PC-3 (cell line): ENCODE measurements at regions not wholly inside any gene's neighbourhood (a gene's known extent, or its start where the extent isn't known, plus 50 kb on each side); places are given as distances from the start of the nearest gene placed in this dataset.

Source experiments
- ATAC-seq: fragments of 200-7000 bp; cut with Tn5 transposase; 2 replicates; pipeline ENCODE4 v1.9.1; 2020; ENCODE audit warnings: mild to moderate bottlenecking, moderate library complexity
- BruUV-seq: library from RNA; stranded (reverse); fragments of 400-500 nt; replicated peaks from 2 replicates; lab custom pipeline; 2021; lab: Mats Ljungman, UMichigan
- CTCF ChIA-PET: fragments of 300-600 bp; sonication (Branson Sonifier 250); formaldehyde crosslinking; loops from one replicate; lab custom pipeline; 2022; ENCODE audit warnings: antibody characterized with exemption; lab: Charles Lee
- POLR2A ChIA-PET: fragments of 300-600 bp; sonication (Branson Sonifier 250); formaldehyde crosslinking; loops from one replicate; lab custom pipeline; 2022; ENCODE audit warnings: antibody characterized with exemption; ENCODE audit not compliant: unreplicated experiment; lab: Charles Lee
- DNase-seq: peaks from one replicate; pipeline ENCODE4 v3.0.0-alpha.2; 2015
- H2AFZ ChIP-seq: fragments of 300-600 bp; sonication (generic); 2 replicates; pipeline ENCODE4 v1.6.0; 2016; ENCODE audit warnings: antibody characterized with exemption, low read length
- H3F3A ChIP-seq: fragments of 300-600 bp; sonication (generic); one replicate; pipeline ENCODE4 v1.6.0; 2017; ENCODE audit warnings: antibody characterized with exemption, low read length, control low read depth, mild to moderate bottlenecking; ENCODE audit not compliant: unreplicated experiment
- H3K27ac ChIP-seq: fragments of 300-600 bp; sonication (generic); 2 replicates; pipeline ENCODE4 v1.5.1; 2016; ENCODE audit warnings: mild to moderate bottlenecking, low read length
- H3K27me3 ChIP-seq: fragments of 300-600 bp; sonication (generic); 2 replicates; pipeline ENCODE4 v1.6.1; 2016; ENCODE audit warnings: low read length, mixed read lengths
- H3K36me3 ChIP-seq: fragments of 300-600 bp; sonication (generic); 2 replicates; pipeline ENCODE4 v1.6.1; 2016; ENCODE audit warnings: low read depth, mixed run types, low read length, mixed read lengths
- H3K4me1 ChIP-seq: fragments of 300-600 bp; sonication (generic); 2 replicates; pipeline ENCODE4 v1.5.1; 2016; ENCODE audit warnings: low read length; ENCODE audit not compliant: insufficient read depth
- H3K4me2 ChIP-seq: fragments of 300-600 bp; sonication (generic); 2 replicates; pipeline ENCODE4 v1.6.0; 2016; ENCODE audit warnings: low read length
- H3K4me3 ChIP-seq: fragments of 300-600 bp; sonication (generic); 2 replicates; pipeline ENCODE4 v1.5.1; 2016; ENCODE audit warnings: mild to moderate bottlenecking, low read length, mixed read lengths
- H3K79me2 ChIP-seq: fragments of 300-600 bp; sonication (generic); 2 replicates; pipeline ENCODE4 v1.6.1; 2017; ENCODE audit warnings: low read length, mixed read lengths
- H3K9ac ChIP-seq: fragments of 300-600 bp; sonication (generic); 2 replicates; pipeline ENCODE4 v1.6.0; 2016; ENCODE audit warnings: mild to moderate bottlenecking, low read length
- H3K9me2 ChIP-seq: fragments of 300-600 bp; sonication (generic); replicated peaks from 2 replicates; pipeline ENCODE4 v1.6.1; 2016; ENCODE audit warnings: mixed run types, low read length, mixed read lengths
- H3K9me3 ChIP-seq: fragments of 300-600 bp; sonication (generic); 2 replicates; pipeline ENCODE4 v1.6.1; 2016; ENCODE audit warnings: low read length, mixed read lengths
- H4K20me1 ChIP-seq: fragments of 300-600 bp; sonication (generic); 2 replicates; pipeline ENCODE4 v1.6.1; 2016; ENCODE audit warnings: low read length, mixed read lengths
- EZH2 ChIP-seq: fragments of 300-600 bp; sonication (generic); IDR thresholded peaks from one replicate; pipeline ENCODE4 v1.6.1; 2017; ENCODE audit warnings: antibody characterized with exemption, mild to moderate bottlenecking, low read length; ENCODE audit not compliant: unreplicated experiment
- EZH2phosphoT487 ChIP-seq: fragments of 300-600 bp; sonication (generic); IDR thresholded peaks from 2 replicates; pipeline ENCODE4 v1.6.1; 2018; ENCODE audit warnings: mild to moderate bottlenecking, antibody characterized with exemption, low read length, borderline replicate concordance
- intact Hi-C: fragments of 100-400 bp; cut with micrococcal nuclease; formaldehyde crosslinking; loops from 2 replicates; pipeline ENCODE4 v1.9.0; 2023
- TF ChIP-seq, protein P1 (sequence below): fragments of 300-600 bp; sonication (generic); conservative IDR thresholded peaks from 2 replicates; pipeline ENCODE4 v1.5.1; 2017; ENCODE audit warnings: antibody characterized with exemption, low read depth, mild to moderate bottlenecking, low read length

DNA sequence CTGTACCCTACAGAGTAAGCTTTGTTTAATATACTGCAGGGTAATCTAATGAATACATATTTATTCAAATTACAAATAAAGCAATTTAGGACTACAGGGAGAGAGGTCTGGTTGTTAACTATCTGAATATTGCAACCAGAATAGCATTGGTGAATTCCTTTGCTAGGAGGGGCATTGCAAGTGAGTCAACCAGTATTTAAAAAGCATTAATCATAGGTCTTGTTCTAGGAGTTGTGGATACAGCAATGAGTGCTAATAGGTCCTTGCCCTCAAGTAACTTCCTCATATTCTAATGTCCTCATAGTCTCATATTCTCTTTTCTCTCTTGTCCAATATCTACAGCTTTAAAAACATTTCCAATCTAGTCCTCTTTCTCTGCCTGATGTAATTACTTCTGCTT lies 531.4 kb downstream of the CDH11 start:
- POLR2A ChIA-PET, result no interaction called here
- Histone ChIP-seq H3K36me3 (no peaks in the 10 kb centered on the region), H2AFZ (no peak overlapping the region), H3K4me3 (no peak overlapping the region), H3K4me2 (no peak overlapping the region), H3F3A (no peaks in the 10 kb centered on the region), H4K20me1 (no peaks in the 10 kb centered on the region), H3K9me2 (no peaks in the 10 kb centered on the region), H3K9ac (no peak overlapping the region), H3K27ac (no peak overlapping the region), H3K9me3 (no peaks in the 10 kb centered on the region), H3K27me3 (no peaks in the 10 kb centered on the region), H3K79me2 (no peaks in the 10 kb centered on the region), H3K4me1 (no peaks in the 10 kb centered on the region)
- DNase-seq (peak; percentile 4), ATAC-seq (no peak)
- no TSS peak for BruUV-seq
- intact Hi-C loops, result no loop called here
- TF ChIP-seq EZH2phosphoT487, result no peak
- TF ChIP-seq, protein P1, sequence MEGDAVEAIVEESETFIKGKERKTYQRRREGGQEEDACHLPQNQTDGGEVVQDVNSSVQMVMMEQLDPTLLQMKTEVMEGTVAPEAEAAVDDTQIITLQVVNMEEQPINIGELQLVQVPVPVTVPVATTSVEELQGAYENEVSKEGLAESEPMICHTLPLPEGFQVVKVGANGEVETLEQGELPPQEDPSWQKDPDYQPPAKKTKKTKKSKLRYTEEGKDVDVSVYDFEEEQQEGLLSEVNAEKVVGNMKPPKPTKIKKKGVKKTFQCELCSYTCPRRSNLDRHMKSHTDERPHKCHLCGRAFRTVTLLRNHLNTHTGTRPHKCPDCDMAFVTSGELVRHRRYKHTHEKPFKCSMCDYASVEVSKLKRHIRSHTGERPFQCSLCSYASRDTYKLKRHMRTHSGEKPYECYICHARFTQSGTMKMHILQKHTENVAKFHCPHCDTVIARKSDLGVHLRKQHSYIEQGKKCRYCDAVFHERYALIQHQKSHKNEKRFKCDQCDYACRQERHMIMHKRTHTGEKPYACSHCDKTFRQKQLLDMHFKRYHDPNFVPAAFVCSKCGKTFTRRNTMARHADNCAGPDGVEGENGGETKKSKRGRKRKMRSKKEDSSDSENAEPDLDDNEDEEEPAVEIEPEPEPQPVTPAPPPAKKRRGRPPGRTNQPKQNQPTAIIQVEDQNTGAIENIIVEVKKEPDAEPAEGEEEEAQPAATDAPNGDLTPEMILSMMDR, result no peak
- no peak for TF ChIP-seq EZH2
- CTCF ChIA-PET, result no interaction called here

DNA sequence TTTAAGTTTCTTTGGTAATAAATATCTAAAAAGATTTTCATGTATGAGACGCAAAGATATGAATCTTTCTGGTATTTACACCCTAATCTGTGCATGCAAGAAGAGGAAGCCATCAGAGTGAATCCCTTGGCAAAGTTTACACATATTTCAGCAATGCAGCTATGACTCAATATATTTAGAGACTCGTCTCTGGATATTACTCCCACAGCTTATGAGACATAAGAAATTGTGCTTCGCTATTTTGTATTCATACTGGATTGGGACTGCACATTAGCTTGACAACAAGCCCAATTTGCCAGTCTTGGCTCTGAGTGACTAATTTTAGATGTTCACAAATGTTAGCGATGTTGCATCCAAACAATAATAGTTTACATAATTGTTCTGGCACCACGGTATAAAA lies 532.0 kb downstream of the CDH11 start:
- H4K20me1 ChIP-seq, result no peaks in the 10 kb centered on the region
- H3K9me3 ChIP-seq, result no peaks in the 10 kb centered on the region
- H3K9me2 ChIP-seq, result no peaks in the 10 kb centered on the region
- intact Hi-C loops, result no loop called here
- DNase-seq (peak; percentile 34), ATAC-seq (no peak)
- no peaks in the 10 kb centered on the region for H3F3A ChIP-seq
- H3K4me2 ChIP-seq, result no peak overlapping the region
- no TSS peak for BruUV-seq
- H3K9ac ChIP-seq, result no peak overlapping the region
- POLR2A ChIA-PET, result no interaction called here
- H3K36me3 ChIP-seq, result no peaks in the 10 kb centered on the region
- CTCF ChIA-PET, result no interaction called here
- TF ChIP-seq, protein P1, result no peak
- TF ChIP-seq EZH2 (no peak), EZH2phosphoT487 (no peak)
- no peak overlapping the region for H3K27ac ChIP-seq
- no peaks in the 10 kb centered on the region for H3K4me1 ChIP-seq
- H3K79me2 ChIP-seq, result no peaks in the 10 kb centered on the region
- no peak overlapping the region for H3K4me3 ChIP-seq
- peaks cover under 1% of the 10 kb centered on the region; the same call in 1 of the 2 replicates for H3K27me3 ChIP-seq
- no peak overlapping the region for H2AFZ ChIP-seq

DNA sequence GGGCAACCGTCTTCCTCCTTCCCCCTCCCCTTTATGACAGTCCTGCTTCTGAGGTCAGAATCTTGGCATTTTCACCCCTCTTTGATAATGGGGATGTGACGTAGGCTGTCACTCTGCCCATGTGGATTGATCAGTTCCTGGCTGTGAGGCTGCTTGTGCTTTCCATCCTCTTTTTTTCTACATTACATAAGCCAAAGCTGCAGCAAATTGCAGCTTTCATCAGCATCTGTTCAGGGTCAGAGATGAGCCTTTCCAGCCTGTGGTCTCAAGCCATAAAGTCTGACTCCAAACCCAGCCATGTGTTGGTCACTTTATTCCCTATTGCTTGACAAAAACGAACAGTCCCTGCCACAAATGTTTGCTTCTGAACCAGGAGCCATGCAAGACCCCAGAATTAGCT lies 535.1 kb downstream of the CDH11 start:
- no peak overlapping the region for H3K4me2 ChIP-seq
- no peaks in the 10 kb centered on the region for H3K9me2 ChIP-seq
- H3K4me1 ChIP-seq, result no peaks in the 10 kb centered on the region
- H3K9me3 ChIP-seq, result no peaks in the 10 kb centered on the region
- intact Hi-C loops, result no loop called here
- ChIA-PET CTCF (no interaction called here), POLR2A (no interaction called here)
- H3F3A ChIP-seq, result no peaks in the 10 kb centered on the region
- no peak overlapping the region for H3K9ac ChIP-seq
- H2AFZ ChIP-seq, result no peak overlapping the region
- no peak for DNase-seq
- no peak for ATAC-seq
- H4K20me1 ChIP-seq, result no peaks in the 10 kb centered on the region
- H3K27ac ChIP-seq, result no peak overlapping the region
- peaks cover 5% of the 10 kb centered on the region; the same call in 1 of the 2 replicates for H3K27me3 ChIP-seq
- TF ChIP-seq EZH2phosphoT487 (no peak), EZH2 (no peak)
- H3K4me3 ChIP-seq, result no peak overlapping the region
- no peaks in the 10 kb centered on the region for H3K36me3 ChIP-seq
- no peaks in the 10 kb centered on the region for H3K79me2 ChIP-seq
- no TSS peak for BruUV-seq
